Activated CD4-positive, alpha-beta T cell treated with anti-CD3 and anti-CD28 coated beads, Interleukin-2, amount 50 U/mL, for 24 hours (primary cell): ENCODE measurements at regions not wholly inside any gene's neighbourhood (a gene's known extent, or its start where the extent isn't known, plus 50 kb on each side); places are given as distances from the start of the nearest gene placed in this dataset.
"Not testable (repeated sequence)": the region's sequence is repeated elsewhere in the genome, so short reads cannot be mapped to it uniquely, and the experiment has no call there.

Source experiments
- DNase-seq, 2 donors: peaks; one replicate each; pipeline ENCODE4 v3.0.0-alpha.2; 2020; ENCODE audit warnings: low read depth in 1 of 2, low spot score in 1 of 2

DNA sequence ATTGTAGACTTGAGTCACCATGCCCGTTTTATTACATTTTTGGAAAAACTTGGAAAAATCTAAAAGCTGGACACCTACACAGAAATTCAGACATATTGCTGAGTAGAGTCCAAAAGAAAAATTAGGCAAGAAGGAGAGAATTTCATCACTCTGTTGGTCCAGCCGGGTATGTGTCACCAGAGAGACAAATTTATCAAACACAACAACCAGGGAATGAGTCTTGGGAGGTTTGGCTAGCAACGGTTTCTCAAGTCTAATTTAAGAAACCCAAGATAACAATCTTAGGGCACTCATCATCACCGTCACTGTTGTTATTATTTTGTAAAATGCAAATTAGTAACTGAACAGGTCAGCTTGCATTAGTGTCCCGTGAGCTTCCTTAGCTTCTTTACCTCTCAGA lies 197.5 kb upstream of the C2CD4B start:
- no peak for DNase-seq

DNA sequence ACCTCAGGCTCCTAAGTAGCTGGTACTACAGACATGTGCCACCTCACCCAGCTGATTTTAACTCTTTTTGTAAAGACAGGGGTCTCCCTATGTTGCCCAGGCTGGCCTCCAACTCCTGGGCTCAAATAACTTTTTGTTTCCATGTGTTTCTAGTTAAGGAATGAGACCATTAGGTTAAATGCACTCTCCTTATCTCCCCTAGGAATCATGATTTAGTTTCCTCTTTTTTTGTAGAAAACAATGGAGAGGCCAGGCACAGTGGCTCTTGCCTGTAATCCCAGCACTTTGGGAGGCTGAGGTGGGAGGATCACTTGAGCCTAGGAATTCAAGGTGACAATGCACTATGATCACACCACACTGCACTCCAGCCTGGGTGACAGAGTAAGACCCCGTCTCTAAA lies 198.8 kb upstream of the C2CD4B start:
- DNase-seq = no peak

DNA sequence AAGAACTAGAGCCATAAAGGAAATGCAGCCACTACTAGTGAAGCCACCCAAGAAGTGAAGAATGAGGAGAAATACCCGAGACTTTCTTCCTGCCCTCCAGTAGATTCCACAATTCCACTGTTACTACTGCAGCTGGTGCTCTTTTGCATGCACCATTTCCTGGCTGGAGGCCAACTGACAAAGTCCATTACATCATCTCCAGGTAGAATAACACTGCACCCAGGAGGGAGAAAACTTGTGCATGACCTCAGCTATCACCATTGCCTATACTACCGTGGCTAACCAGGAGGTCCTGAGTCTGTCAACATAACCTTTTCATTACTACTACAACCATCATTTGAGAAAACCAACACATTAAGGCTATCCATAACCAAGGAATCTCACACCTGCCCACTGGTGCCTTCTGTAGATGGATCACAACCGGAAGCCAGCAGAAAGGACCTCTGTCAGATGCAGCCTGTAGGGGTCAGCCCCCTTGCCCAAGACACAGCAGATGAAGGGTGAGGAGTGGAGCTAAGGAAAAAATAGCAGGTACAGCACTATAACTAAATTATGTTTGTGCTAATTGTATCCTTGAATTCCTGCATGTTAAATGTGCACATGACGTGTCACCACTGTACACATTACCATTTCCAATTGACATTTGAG lies 200.8 kb upstream of the C2CD4B start:
- no peak for DNase-seq

DNA sequence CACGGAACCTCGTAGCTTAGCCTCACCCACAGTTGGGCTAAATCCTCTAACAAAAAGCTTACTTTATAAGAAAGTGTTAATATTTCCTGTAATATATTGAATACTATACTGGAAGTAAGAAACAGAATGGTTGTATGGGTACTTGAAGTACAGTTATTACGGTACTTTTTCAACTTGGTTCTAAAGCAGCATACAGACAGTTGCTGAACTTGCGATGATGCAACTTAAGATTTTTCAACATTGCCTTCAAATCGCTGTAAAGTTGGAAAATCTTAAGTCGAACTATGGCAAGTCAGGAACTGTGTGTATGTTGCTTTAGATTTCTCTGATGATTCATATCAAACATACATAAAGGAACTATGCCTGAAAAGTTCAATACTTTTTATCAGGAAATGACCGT lies 204.4 kb upstream of the C2CD4B start:
- no peak for DNase-seq

DNA sequence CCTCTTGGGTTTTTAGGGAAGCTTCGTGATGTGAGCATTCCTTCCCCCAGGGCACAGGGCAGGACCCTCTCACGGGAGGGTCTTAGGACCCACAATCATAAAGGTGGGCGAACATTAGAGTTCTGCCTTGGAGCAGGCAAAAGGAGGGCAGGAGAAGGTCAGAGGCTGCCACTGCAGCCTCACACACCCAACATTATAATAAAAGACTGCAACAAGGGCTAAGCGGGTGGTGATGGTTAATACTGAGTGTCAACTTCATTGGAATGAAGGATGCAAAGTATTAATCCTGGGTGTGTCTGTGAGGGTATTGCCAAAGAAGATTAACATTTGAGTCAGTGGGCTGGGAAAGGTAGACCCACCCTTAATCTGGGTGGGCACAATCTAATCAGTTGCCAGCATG lies 206.6 kb upstream of the C2CD4B start:
- not testable (repeated sequence) for DNase-seq

DNA sequence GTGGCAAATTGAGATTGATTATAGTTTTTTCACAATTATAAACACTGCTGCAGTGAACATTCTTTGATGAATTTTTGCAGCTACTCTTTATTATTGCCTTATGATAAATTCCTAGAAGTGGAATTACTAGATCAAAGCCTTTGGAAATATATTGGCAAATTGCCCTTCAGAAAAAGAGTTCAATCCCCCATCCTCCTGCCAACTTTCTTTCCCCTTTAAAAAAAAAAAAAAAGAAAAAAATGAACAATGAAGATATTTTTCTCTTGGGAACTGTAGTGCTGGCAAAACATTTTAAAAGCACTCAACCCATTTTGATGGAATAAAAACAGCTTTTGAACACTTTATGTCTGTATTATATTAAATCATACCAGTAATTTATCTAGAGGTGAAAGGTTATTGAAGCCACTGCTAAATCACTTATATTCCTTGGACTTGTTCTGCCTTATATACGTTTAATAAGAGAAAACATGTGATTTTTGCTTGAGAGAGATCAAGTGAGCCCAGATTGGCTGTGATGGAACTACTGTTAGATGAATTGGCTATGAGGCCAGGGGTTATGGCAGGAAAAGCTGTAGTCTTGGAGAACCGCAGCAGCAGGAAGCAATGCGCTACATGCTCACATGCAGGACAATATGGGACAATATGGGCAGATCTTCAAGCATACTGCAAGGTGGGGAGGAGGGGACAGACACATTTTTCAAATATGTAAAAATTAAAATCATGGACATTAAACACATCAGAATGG lies 212.8 kb upstream of the C2CD4B start:
- no peak for DNase-seq

DNA sequence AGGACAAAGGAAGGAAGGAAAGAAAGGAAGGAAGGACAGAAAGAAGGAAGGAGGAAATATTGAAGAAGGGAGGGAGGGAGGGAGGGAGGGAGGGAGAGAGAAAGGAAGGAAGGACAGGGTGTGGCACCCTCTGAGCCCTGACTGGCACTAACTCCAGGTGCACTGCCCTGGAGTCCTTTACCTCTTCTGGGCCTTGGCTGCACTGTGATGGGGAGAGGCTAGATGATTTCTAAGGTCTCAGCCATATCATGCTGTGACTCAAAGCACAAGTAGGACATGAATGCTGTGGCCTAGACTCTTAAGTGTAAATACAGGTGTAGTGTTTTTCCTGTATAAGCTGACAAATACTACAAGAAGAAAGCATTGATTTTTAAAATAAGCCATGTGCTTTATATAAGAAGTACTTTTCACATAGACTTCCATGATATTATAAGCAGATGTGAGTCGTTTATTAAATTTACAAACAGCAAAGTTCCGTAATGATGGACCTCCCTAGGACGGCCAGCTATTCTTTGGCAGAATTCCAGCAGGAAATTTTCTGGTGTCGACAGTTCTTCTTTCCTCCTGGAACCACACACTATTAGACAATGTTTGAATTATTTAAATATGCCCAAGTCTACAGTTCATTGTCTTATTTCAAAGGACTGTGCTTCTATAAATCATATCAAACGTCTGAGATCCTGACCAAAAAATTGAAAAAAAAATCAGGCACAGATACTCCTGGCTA lies 213.8 kb upstream of the C2CD4B start:
- no peak for DNase-seq

DNA sequence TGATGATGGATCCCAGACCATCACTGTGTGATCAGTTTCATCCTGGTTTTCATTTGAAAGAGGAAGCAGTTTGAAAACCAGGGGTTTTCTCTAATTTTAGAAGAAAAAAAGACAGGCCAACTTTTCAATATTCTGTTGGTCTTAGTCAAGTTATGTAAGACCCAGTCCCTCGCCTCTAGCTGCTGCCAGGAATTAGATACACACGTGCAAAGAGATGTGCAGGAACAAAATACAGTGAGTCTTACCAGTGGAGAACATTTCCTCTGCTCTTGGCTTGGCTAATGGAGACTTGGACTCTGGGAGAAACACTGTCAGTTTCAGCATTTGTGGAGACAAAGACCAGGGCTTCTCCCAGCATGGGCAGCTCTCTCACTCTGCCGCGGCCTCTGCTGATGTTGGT lies 214.9 kb upstream of the C2CD4B start:
- DNase-seq = no peak

DNA sequence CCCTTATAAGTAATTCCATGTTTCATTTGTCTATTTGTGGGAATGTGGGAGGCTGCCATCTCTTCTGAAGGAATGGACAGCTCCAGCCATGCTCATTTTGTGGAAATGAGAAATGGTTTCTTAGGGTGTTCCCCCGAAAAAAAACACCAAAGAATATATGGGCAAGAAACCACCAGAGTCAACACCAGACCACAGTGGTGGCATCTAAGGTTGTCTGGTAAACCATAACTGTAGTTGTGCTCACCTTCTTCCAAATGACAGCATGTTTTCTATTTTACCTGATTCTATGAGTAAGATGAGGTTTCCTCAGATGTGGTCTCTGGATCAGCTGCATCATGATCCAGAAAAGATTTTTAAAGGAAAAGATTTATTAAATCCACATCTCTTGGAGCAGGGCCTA lies 217.0 kb upstream of the C2CD4B start:
- DNase-seq = no peak

DNA sequence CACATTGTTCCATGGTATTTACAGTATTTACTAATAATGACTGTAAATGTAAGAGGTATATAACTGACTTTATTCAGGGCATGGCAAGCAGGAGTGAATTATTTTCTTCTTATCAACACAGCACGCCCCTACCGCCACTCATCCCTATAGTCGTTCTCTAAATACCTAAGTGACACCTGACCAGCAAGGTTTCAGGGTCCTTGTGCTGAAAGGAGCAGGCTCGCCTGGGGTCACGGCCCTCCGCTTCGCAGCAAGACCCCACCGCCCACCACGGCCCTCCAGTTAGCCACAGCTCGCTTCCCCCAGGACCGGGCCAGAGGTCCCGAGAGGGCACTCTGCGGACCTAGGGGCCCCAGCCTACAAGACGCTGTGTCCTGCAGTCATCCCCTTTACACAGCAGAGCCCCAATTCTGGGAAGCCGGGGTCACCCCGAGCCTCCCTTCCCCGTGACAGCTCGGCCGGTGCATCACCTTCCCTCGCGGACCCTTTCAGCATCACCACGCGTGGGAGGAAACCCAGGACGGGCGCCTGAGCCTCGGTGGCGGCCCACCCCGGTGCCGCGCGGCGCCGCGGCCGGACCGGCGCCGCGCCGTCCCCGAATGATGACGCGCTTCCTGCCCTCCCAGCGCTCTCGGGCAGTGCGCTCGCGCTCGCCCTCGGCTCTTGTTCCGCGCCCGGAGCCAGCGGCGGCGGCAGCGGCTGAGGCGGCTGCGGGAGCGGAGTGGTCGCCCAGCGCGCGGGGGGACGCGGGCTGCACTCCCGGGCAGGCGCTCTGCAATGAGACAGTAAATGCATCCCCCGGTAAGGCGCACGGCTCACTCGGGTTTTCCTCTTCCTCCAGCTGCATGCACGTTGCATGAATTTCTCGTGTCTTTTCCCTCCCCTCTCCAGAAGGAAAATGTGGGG lies 225.1 kb upstream of the C2CD4B start, which contains the start of gene TLN2:
Gene TLN2 (plus strand): TSS at position 666 of the 906 bp plus-strand sequence.
- peak; percentile 43 to 52 for DNase-seq

DNA sequence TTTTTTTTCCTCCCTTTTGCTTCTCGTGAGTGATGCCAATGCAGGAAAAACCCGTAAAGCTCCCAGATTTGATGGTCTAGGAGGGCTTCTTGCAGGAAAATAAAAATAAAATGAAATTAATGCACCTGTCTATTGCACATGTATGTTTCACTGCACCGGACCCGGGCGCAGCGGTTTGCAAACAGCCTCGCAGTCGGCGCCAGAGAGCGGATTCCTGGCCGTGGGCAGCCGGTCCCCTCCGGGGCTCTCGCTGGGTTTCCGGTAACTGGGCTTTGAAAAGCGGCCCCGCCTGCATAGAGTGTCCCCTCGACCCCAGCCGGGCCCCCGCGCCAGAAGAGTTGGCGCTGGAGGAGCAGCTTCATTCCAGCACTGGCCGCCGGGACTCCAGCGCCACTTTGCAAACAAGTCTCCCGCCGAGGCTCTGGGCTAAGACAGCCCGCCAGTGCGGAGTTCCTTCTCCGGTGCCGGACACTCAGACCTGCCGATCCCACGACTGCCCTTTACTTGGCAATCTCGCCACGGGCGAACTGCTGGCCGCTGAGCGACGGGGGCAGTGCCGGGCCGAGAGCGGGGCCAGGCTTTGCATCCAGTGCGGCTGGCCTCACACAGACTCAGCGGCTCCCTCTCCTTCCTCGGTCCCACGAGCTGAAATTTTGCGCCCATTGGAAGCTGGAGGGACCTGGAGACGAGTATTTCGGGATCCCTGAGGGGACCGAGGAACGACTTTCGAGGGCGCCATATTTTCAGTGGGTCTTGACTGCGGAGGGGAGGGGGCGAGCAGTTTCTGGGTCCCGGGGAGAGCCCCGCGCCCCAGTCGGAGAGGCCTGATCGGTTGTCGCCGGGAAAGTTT lies 225.9 kb upstream of the C2CD4B start:
- DNase-seq = peak in 1 of 2 donors; percentile 9

DNA sequence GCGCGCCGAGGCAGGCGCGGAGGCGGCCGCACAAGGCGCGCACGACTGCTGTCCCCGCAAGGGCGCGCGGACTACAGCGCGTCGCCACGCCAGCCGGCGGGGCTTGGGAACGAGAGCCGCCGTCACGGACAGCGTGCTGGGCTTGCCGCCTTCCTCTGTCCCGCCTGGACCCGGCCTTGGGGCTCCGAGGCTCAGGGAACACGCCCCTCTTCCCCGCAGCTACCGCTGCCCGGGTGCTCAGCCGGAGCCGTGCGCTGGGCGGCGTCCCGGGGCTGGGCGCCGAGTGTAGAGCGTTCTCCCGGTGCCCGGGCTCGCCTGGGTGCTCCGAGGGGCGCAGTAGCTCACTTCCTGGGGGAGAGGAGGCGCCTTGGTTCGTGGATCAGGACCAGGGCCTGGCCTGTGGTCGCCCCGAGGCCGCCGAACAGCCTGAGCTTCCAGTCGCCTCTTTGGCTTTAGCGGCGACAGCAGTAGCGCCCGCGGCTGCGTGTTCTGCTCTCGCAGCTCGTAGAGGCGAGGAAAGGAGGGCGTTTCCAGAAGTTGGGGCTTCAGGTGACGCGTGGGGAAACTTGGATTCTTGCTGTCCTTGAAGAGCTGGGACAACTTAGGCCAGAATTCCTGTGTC lies 226.7 kb upstream of the C2CD4B start:
- DNase-seq = peak in 1 of 2 donors; percentile 10

DNA sequence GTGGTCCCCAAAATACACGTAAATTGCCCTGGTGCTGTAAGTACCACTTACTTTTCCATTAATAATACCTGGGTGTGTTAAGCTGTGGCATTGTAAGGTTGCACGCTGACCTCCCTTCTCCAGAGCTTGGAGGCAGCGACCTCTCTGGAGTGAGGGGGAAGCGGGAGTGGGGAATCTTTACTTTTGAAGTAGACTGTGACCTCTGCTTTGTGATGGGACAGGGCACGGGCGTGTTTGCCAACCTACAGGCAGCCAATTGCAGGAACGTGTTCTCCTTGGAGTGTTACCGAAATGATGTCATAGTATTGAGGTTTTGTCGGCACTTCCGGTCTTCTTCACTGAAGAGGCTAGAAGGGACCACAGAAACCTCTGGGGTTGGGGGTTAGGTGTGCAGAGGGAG lies 227.3 kb upstream of the C2CD4B start:
- DNase-seq = peak in 1 of 2 donors; percentile 1

DNA sequence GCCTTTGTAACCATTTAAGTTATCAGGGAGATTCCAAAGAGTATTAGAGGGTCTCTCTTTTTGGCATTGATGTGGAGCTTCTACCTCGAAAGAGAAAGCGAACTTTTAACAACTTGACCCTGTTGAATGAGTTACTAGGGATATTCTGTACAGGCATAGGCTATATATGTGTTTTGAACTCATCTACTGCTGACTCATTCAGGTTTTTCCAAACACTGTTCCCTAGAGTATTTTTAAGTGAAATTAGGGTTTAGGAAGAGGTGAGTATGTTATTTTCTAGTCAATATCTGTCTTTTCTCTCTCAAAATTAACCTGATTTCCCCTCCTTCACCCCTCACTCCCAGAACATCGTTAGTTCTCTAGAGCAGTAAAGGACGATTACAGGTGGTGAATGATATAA lies 228.1 kb upstream of the C2CD4B start:
- no peak for DNase-seq

DNA sequence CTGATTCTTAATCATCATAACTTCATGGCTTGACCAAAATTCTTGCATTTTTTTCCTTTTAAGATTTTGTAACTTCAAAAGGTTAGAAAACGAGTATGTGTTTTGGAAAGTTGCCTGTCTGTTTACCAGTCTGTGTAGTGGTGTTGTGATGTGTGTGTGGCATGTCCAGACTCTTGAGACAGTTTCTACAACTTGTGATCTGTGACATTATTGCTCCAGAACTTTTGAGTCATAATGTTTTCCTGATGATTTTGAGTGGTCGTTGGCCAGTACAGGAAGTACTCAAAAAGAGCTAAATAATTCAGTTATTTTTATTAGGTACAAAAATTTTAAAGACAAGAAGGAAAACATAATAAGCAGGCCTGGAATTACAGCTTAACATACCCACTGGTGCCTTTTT lies 229.0 kb upstream of the C2CD4B start:
- DNase-seq = no peak

DNA sequence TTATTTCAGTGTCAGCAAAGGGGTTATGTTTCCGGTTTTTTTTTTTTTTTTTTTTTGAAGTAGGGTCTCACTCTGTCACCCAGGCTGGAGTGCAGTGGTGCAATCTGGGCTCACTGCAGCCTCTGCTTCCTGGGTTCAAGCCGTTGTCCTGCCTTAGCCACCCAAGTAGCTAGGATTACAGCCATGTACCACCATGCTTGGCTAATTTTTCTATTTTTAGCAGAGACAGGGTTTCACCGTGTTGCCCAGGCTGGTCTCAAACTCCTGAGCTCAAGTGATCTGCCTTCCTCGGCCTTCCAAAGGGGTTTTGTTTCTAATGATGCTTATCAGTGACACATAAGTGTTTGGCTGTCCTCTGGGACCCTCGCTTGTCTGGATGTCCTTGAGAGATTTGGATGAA lies 235.7 kb upstream of the C2CD4B start:
- DNase-seq = no peak

DNA sequence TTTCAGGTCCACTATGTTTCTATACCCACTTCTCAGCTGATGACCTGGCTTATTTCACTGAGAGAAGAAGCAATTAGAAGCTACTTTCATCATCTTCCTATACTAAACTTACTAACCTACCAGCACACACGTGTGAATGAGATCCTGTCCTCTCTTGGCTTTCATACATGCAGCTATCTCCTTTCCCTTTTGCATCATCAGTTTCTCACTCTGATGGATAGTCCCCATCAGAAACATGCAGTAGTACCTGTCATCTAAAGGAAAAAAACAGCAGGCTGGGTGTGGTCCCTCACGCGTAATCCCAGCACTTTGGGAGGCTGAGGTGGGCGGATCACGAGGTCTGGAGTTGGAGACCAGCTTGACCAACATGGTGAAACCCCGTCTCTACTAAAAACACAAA lies 237.6 kb upstream of the C2CD4B start:
- no peak for DNase-seq

DNA sequence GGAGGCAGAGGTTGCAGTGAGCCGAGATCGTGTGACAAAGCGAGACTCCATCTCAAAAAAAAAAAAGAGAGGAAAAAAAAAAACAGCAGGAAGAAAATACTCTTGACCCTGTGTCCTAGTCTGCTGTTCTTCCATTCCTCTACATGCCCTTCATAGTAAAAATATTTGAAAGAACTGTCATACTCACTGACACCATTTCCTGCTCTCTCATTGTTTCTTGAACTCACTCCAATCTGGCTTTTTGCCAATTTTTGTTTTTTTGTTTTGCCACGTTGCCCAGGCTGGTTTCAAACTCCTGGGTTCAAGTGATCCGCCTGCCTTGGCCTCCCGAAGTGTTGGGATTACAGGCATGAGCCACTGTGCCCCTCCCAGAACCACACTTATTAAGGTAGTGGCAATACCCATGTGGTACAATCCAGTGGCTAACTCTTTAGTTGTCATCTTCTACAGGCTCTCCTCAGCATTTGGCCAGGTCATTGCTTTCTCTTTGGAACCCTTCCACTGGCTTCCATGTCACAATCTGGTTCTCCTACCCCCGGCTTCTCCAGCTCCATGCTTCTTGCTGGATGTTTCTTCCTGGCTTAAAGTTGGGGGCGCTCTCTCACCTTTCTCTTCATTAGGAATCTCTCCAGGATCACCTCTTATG lies 238.2 kb upstream of the C2CD4B start:
- no peak for DNase-seq
